Stimulated activated effector memory CD8-positive, alpha-beta T cell treated with anti-CD3 and anti-CD28 coated beads, Interleukin-12 subunit alpha, Interleukin-12 subunit beta, amount 100 ng/mL, for 72 hours (primary cell): ENCODE measurements at regions not wholly inside any gene's neighbourhood (a gene's known extent, or its start where the extent isn't known, plus 50 kb on each side); places are given as distances from the start of the nearest gene placed in this dataset.

Experiments used
- ATAC-seq: fragments of 150-1000 bp; cut with Tn5 transposase; 2 replicates; pipeline ENCODE4 v1.10.0; 2021
- DNase-seq, 2 donors: peaks; one replicate each; pipeline ENCODE4 v3.0.0; 2021 to 2022; ENCODE audit warnings: low spot score in 2 of 2
- H3K27ac Mint-ChIP-seq: one replicate; pipeline ENCODE4 v1.8.0; 2022; ENCODE audit warnings: mild to moderate bottlenecking, mixed read lengths
- H3K36me3 Mint-ChIP-seq: one replicate; pipeline ENCODE4 v1.8.0; 2022; ENCODE audit warnings: mild to moderate bottlenecking, mixed read lengths
- H3K4me1 Mint-ChIP-seq: one replicate; pipeline ENCODE4 v1.8.0; 2022; ENCODE audit warnings: mixed read lengths
- H3K4me3 Mint-ChIP-seq: one replicate; pipeline ENCODE4 v1.8.0; 2022; ENCODE audit warnings: mild to moderate bottlenecking, mixed read lengths
- H3K9me3 Mint-ChIP-seq: one replicate; pipeline ENCODE4 v1.8.0; 2022; ENCODE audit warnings: mixed read lengths

- Mint-ChIP-seq H3K4me1 (no peaks in the 10 kb centered on the region), H3K9me3 (no peaks in the 10 kb centered on the region), H3K4me3 (no peak overlapping the region), H3K27ac (no peak overlapping the region), H3K36me3 (no peaks in the 10 kb centered on the region)
- DNase-seq (no peak), ATAC-seq (no peak)
Observed at GRCh38 chr20:20888936-20889335, 176.5 kb upstream of the RALGAPA2 start.

DNA sequence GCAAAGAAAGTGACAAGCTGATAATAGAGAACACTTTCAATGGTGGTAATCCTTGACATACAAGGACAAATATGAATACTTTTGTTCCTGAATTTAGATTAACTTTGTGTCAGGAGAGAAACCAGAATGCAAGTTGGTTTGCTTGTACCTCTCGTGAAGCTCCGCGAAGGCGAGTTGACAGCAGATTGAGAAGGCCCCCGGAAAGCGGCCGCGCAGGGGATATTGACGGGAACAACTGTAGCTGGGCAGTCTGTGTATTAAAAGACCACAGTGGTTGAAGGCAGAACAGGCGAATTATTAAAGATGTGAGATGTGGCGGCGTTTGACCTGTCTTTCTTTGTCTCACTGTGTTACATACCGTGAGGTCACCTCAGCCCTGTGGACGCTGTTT, 175.8 kb upstream of the RALGAPA2 start:
- DNase-seq (no peak), ATAC-seq (no peak)
- H3K4me1 Mint-ChIP-seq = no peaks in the 10 kb centered on the region
- no peak overlapping the region for H3K27ac Mint-ChIP-seq
- no peaks in the 10 kb centered on the region for H3K9me3 Mint-ChIP-seq
- H3K36me3 Mint-ChIP-seq = no peaks in the 10 kb centered on the region
- H3K4me3 Mint-ChIP-seq = no peak overlapping the region

- H3K4me3 Mint-ChIP-seq = no peak overlapping the region
- no peaks in the 10 kb centered on the region for H3K4me1 Mint-ChIP-seq
- no peak for ATAC-seq
- H3K36me3 Mint-ChIP-seq = no peaks in the 10 kb centered on the region
- no peaks in the 10 kb centered on the region for H3K9me3 Mint-ChIP-seq
- DNase-seq = no peak
- H3K27ac Mint-ChIP-seq = no peak overlapping the region
Observed at GRCh38 chr20:20887593-20888265, 175.3 kb upstream of the RALGAPA2 start.

DNA sequence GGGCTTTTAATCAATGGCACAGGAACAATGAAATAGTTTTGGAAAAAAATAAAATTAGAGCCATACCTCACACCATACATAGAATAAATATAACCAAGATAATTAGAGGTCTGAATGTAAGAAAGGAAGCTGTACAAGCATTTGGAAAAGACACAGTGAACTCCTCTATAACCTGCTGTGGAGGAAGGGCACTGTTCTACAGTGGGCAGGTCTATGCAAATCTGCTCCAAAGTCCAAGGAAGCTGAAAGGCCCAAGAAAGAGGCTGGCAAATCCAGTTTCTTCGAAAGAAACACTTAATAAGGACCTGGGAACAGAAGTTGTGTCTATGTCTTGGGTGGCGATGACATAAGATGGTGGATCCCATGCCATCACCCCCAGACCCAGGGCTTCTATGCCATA, 169.4 kb upstream of the RALGAPA2 start:
- Mint-ChIP-seq H3K4me1 (no peaks in the 10 kb centered on the region), H3K27ac (no peak overlapping the region), H3K9me3 (no peaks in the 10 kb centered on the region), H3K4me3 (no peak overlapping the region), H3K36me3 (no peaks in the 10 kb centered on the region)
- DNase-seq (no peak), ATAC-seq (no peak)

- Mint-ChIP-seq H3K36me3 (no peaks in the 10 kb centered on the region), H3K4me1 (no peaks in the 10 kb centered on the region), H3K27ac (no peak overlapping the region), H3K4me3 (no peak overlapping the region), H3K9me3 (no peaks in the 10 kb centered on the region)
- ATAC-seq = no peak
- no peak for DNase-seq
Observed at GRCh38 chr20:20877079-20877478, 164.6 kb upstream of the RALGAPA2 start.

DNA sequence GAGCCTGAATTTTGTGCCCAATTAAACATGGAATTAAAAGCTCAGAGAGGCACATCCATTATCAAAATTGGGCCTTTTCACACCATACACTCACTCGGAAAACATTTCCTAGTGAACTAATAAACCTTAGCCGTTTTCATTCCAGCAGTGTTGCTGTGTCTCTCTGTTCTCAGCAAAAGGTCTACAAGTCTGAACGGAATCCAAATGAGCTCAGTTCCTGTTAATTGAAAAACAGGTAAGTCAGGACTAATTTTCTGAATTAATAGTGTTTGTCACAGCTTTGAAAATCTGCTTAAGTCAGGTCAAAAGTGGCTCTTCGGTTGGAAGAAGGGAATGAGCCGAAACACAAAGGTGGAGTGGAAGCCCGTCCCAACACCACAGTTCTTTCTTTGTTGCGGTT, 163.3 kb upstream of the RALGAPA2 start:
- Mint-ChIP-seq H3K9me3 (no peaks in the 10 kb centered on the region), H3K4me3 (no peak overlapping the region), H3K4me1 (no peaks in the 10 kb centered on the region), H3K27ac (no peak overlapping the region), H3K36me3 (no peaks in the 10 kb centered on the region)
- no peak for ATAC-seq
- DNase-seq = no peak

GRCh38 chr20:20872428-20872827, 160.0 kb upstream of the RALGAPA2 start:
- H3K4me1 Mint-ChIP-seq = no peaks in the 10 kb centered on the region
- no peak for DNase-seq
- no peak for ATAC-seq
- H3K9me3 Mint-ChIP-seq = no peaks in the 10 kb centered on the region
- no peaks in the 10 kb centered on the region for H3K36me3 Mint-ChIP-seq
- no peak overlapping the region for H3K27ac Mint-ChIP-seq
- no peak overlapping the region for H3K4me3 Mint-ChIP-seq

- DNase-seq = no peak
- Mint-ChIP-seq H3K27ac (no peak overlapping the region), H3K9me3 (no peaks in the 10 kb centered on the region), H3K36me3 (no peaks in the 10 kb centered on the region), H3K4me3 (no peak overlapping the region), H3K4me1 (no peaks in the 10 kb centered on the region)
- ATAC-seq = no peak
Observed at GRCh38 chr20:20869161-20869775, 156.8 kb upstream of the RALGAPA2 start.

DNA sequence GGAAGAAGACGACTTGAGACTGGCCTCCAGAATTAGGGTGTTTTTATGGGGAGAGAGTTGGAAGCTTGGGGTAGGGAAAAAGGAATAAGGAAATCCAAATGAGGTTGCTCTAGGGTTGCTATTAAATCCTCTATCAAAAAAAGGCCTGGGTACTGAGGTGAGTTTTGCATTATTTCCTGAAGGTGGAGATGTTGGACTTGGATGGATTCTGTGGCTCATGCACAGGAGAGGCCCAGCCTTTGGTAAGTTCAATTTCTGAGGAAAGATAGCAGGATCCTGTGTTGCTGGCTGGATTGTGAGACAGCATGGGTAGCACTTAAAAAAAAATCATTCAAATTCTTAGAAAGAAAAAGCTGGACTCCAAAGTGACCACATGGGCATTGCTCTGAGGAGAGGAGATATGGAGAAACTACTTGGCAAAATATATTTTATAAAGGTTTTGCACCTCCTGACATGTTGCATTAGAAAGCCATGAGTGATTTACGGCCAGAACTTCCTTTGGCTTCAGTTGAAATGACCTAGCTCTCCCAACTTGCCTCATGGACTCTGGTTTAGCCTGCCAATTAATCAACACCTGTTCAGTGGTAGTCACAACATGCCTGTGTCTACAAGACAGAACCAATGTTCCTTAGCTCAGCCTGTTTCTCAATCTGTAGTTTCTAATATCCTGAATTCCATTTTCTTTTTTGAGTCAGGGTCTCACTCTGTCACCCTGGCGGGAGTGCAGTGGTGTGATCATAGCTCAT, 152.1 kb upstream of the RALGAPA2 start:
- no peaks in the 10 kb centered on the region for H3K36me3 Mint-ChIP-seq
- DNase-seq (no peak), ATAC-seq (no peak)
- no peaks in the 10 kb centered on the region for H3K4me1 Mint-ChIP-seq
- H3K9me3 Mint-ChIP-seq = no peaks in the 10 kb centered on the region
- no peak overlapping the region for H3K4me3 Mint-ChIP-seq
- no peak overlapping the region for H3K27ac Mint-ChIP-seq

DNA sequence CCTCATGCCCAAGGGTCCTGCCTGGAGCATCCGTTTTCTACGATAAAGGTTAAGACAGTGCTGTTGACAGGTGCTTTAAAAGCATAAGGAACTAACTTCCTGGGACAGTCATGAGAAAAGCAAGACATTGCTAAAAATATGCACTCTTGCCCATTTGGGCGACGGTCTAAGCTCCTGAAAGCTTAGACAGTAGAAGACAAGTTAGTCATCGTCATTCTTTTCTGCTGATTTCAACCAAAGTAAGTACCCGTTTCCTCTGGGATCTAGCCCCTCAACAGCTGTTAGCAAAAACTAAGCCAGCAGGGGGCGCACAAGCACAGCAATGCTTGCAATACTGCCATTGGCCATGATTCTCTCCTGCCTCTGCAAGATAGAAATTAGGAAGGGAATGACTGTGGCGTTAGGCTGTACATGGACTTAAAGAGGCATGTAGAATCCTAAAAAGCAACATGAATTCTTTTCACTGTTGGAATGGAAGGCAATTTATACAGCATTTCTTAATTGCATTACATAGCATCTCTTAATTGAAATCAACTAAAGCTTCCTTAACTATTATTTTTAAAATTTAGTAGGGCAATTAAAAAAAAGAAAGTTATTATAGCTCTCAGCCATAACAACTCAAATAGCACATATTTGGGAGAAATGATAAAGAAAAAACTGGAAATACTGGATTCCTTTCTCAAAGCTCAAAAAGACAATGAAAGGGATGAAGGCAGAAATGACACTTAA, 147.8 kb upstream of the RALGAPA2 start:
- DNase-seq (peak; percentile 81 to 94), ATAC-seq (peak; percentile 80)
- H3K4me3 Mint-ChIP-seq = no peak overlapping the region
- H3K9me3 Mint-ChIP-seq = no peaks in the 10 kb centered on the region
- H3K4me1 Mint-ChIP-seq = no peaks in the 10 kb centered on the region
- no peak overlapping the region for H3K27ac Mint-ChIP-seq
- no peaks in the 10 kb centered on the region for H3K36me3 Mint-ChIP-seq

- no peak for DNase-seq
- Mint-ChIP-seq H3K4me3 (no peak overlapping the region), H3K4me1 (no peaks in the 10 kb centered on the region), H3K9me3 (no peaks in the 10 kb centered on the region), H3K27ac (no peak overlapping the region), H3K36me3 (no peaks in the 10 kb centered on the region)
- ATAC-seq = no peak
Observed at GRCh38 chr20:20859510-20859909, 147.1 kb upstream of the RALGAPA2 start.

DNA sequence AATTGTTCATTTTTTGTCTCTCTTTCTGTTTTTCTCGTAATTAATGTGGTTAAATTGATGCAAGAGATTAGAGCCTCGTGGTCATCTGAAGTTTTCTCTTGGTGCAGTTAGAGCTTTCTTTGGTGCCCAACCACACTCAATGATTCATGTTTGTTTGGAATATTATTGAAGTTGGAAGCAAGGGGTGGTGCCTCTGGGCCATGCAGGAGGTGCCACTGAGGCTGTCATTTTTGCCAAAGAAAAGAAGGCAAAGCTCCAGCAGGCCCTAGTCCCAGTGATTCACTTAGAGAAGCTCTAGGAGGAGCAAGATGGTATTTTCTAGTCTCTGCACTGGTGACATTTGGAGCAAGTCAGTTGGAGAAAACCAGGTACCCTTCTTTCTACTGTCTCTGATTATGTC, 144.5 kb upstream of the RALGAPA2 start:
- DNase-seq (no peak), ATAC-seq (no peak)
- H3K36me3 Mint-ChIP-seq = no peaks in the 10 kb centered on the region
- H3K4me1 Mint-ChIP-seq = no peaks in the 10 kb centered on the region
- H3K9me3 Mint-ChIP-seq = no peaks in the 10 kb centered on the region
- no peak overlapping the region for H3K4me3 Mint-ChIP-seq
- H3K27ac Mint-ChIP-seq = no peak overlapping the region

- ATAC-seq (no peak), DNase-seq (no peak)
- Mint-ChIP-seq H3K4me3 (no peak overlapping the region), H3K4me1 (no peaks in the 10 kb centered on the region), H3K9me3 (no peaks in the 10 kb centered on the region), H3K36me3 (no peaks in the 10 kb centered on the region), H3K27ac (no peak overlapping the region)
Observed at GRCh38 chr20:20856306-20856705, 143.9 kb upstream of the RALGAPA2 start.

DNA sequence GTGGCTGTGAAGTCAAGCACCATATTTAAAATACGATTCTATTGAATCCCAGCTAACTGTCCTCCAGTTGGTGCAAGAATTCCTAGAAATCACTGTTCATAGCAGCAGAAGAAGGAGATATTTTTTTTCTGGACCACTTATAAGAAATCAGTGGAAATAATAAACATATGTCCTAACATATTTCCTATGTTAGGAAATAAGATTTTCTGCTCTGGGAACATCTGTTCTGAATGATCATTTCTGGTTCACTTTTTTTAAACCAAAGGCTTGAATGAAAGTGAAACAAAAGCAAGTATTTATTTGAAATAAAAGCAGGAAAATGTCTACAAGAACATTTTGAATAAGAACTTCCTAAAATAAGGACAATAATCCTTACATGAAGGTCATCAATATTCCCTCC, 138.9 kb upstream of the RALGAPA2 start:
- Mint-ChIP-seq H3K36me3 (no peaks in the 10 kb centered on the region), H3K9me3 (no peaks in the 10 kb centered on the region), H3K27ac (no peak overlapping the region), H3K4me3 (no peak overlapping the region), H3K4me1 (no peaks in the 10 kb centered on the region)
- ATAC-seq (no peak), DNase-seq (no peak)

GRCh38 chr20:20850407-20850806, 138.0 kb upstream of the RALGAPA2 start:
- ATAC-seq (no peak), DNase-seq (no peak)
- H3K36me3 Mint-ChIP-seq = no peaks in the 10 kb centered on the region
- H3K27ac Mint-ChIP-seq = no peak overlapping the region
- H3K4me3 Mint-ChIP-seq = no peak overlapping the region
- H3K4me1 Mint-ChIP-seq = no peaks in the 10 kb centered on the region
- no peaks in the 10 kb centered on the region for H3K9me3 Mint-ChIP-seq
